ENCODE measurements at regions not wholly inside any gene's neighbourhood (a gene's known extent, or its start where the extent isn't known, plus 50 kb on each side); places are given as distances from the start of the nearest gene placed in this dataset.
"Not testable (repeated sequence)": the region's sequence is repeated elsewhere in the genome, so short reads cannot be mapped to it uniquely, and the experiment has no call there.

- TF ChIP-seq CTCF, POLR2A (IDR thresholded peaks at IDR 0.05): not testable (repeated sequence)
These were observed 49.9 kb upstream of the NOTCH2NLA start for GRCh38 chr1:146278758-146279157.

Measured in testis (tissue), 2 donors.